ENCODE measurements at regions not wholly inside any gene's neighbourhood (a gene's known extent, or its start where the extent isn't known, plus 50 kb on each side); places are given as distances from the start of the nearest gene placed in this dataset.
"Not testable (repeated sequence)": the region's sequence is repeated elsewhere in the genome, so short reads cannot be mapped to it uniquely, and the experiment has no call there.

GRCh38 chr1:70751676-70752287 lies 295.8 kb downstream of the PTGER3 start:
- DNase-seq (ENCODE audit: low spot score) = not testable (repeated sequence)

GRCh38 chr1:70754701-70755100 lies 292.9 kb downstream of the PTGER3 start:
- DNase-seq (ENCODE audit: low spot score) = no peak

- DNase-seq (ENCODE audit: low spot score) = no peak
Measured at GRCh38 chr1:70760154-70760553, 287.5 kb downstream of the PTGER3 start.

- DNase-seq (ENCODE audit: low spot score) = no peak
Measured at GRCh38 chr1:70762386-70762785, 285.2 kb downstream of the PTGER3 start.

GRCh38 chr1:70764747-70765146 lies 282.9 kb downstream of the PTGER3 start:
- DNase-seq (ENCODE audit: low spot score) = no peak

GRCh38 chr1:70767377-70767776 lies 280.2 kb downstream of the PTGER3 start:
- no peak for DNase-seq (ENCODE audit: low spot score)

GRCh38 chr1:70768216-70768615 lies 279.4 kb downstream of the PTGER3 start:
- no peak for DNase-seq (ENCODE audit: low spot score)

- DNase-seq (ENCODE audit: low spot score) = no peak
Measured at GRCh38 chr1:70778056-70778762, 269.4 kb downstream of the PTGER3 start.

- no peak for DNase-seq (ENCODE audit: low spot score)
Measured at GRCh38 chr1:70778934-70779333, 268.7 kb downstream of the PTGER3 start.

- DNase-seq (ENCODE audit: low spot score) = no peak
Measured at GRCh38 chr1:70779571-70779970, 268.0 kb downstream of the PTGER3 start.

- no peak for DNase-seq (ENCODE audit: low spot score)
Measured at GRCh38 chr1:70785287-70785686, 262.3 kb downstream of the PTGER3 start.

GRCh38 chr1:70790232-70790923 lies 257.2 kb downstream of the PTGER3 start:
- no peak for DNase-seq (ENCODE audit: low spot score)

- DNase-seq (ENCODE audit: low spot score) = not testable (repeated sequence)
Measured at GRCh38 chr1:70795064-70795463, 252.6 kb downstream of the PTGER3 start.

- DNase-seq (ENCODE audit: low spot score) = not testable (repeated sequence)
Measured at GRCh38 chr1:70796298-70796697, 251.3 kb downstream of the PTGER3 start.

- not testable (repeated sequence) for DNase-seq (ENCODE audit: low spot score)
Measured at GRCh38 chr1:70802625-70803024, 245.0 kb downstream of the PTGER3 start.

- DNase-seq (ENCODE audit: low spot score) = no peak
Measured at GRCh38 chr1:70805641-70806040, 242.0 kb downstream of the PTGER3 start.

- no peak for DNase-seq (ENCODE audit: low spot score)
Measured at GRCh38 chr1:70807088-70807664, 240.4 kb downstream of the PTGER3 start.

GRCh38 chr1:70809069-70809468 lies 238.5 kb downstream of the PTGER3 start:
- no peak for DNase-seq (ENCODE audit: low spot score)

GRCh38 chr1:70811815-70812214 lies 235.8 kb downstream of the PTGER3 start:
- DNase-seq (ENCODE audit: low spot score) = no peak

GRCh38 chr1:70812442-70813109 lies 235.0 kb downstream of the PTGER3 start:
- DNase-seq (ENCODE audit: low spot score) = no peak

- DNase-seq (ENCODE audit: low spot score) = no peak
Measured at GRCh38 chr1:70818401-70818800, 229.2 kb downstream of the PTGER3 start.

GRCh38 chr1:70819231-70819630 lies 228.4 kb downstream of the PTGER3 start:
- no peak for DNase-seq (ENCODE audit: low spot score)
